DOHH2 (cell line): ENCODE measurements at regions not wholly inside any gene's neighbourhood (a gene's known extent, or its start where the extent isn't known, plus 50 kb on each side); places are given as distances from the start of the nearest gene placed in this dataset.
"Not testable (repeated sequence)": the region's sequence is repeated elsewhere in the genome, so short reads cannot be mapped to it uniquely, and the experiment has no call there.

Experiments
- H3F3A ChIP-seq: fragments of 200-600 bp; sonication (generic), shearing (Covaris generic); 2 replicates; pipeline ENCODE4 v1.6.0; 2016; ENCODE audit warnings: antibody characterized with exemption, mild to moderate bottlenecking; ENCODE audit not compliant: control insufficient read depth, insufficient read depth
- H3K27ac ChIP-seq: fragments of 200-600 bp; sonication (generic); 2 replicates; pipeline ENCODE4 v1.5.1; 2014; ENCODE audit warnings: low read depth, mild to moderate bottlenecking, low read length, moderate library complexity
- H3K27me3 ChIP-seq: fragments of 200-600 bp; sonication (generic); 2 replicates; pipeline ENCODE4 v1.6.1; 2014; ENCODE audit warnings: mild to moderate bottlenecking, low read length, mixed read lengths; ENCODE audit not compliant: control insufficient read depth
- H3K36me3 ChIP-seq: fragments of 200-600 bp; sonication (generic); 2 replicates; pipeline ENCODE4 v1.6.1; 2014; ENCODE audit warnings: mild to moderate bottlenecking, low read length, moderate library complexity, mixed read lengths; ENCODE audit not compliant: control insufficient read depth
- H3K4me1 ChIP-seq: fragments of 200-600 bp; sonication (generic); 2 replicates; pipeline ENCODE4 v1.6.1; 2014; ENCODE audit warnings: mild to moderate bottlenecking, low read length, mixed read lengths; ENCODE audit not compliant: control insufficient read depth
- H3K4me2 ChIP-seq: fragments of 200-600 bp; sonication (generic); 2 replicates; pipeline ENCODE4 v1.6.0; 2014; ENCODE audit warnings: mild to moderate bottlenecking, low read length, moderate library complexity
- H3K4me3 ChIP-seq: fragments of 200-600 bp; sonication (generic); 2 replicates; pipeline ENCODE4 v1.5.1; 2014; ENCODE audit warnings: mild to moderate bottlenecking, low read length, mixed read lengths
- H3K79me2 ChIP-seq: fragments of 200-600 bp; sonication (generic); 2 replicates; pipeline ENCODE4 v1.6.1; 2014; ENCODE audit warnings: mild to moderate bottlenecking, low read length, mixed read lengths; ENCODE audit not compliant: control insufficient read depth
- H3K9me2 ChIP-seq: fragments of 200-600 bp; sonication (generic); replicated peaks from 2 replicates; pipeline ENCODE4 v1.6.1; 2014; ENCODE audit warnings: mild to moderate bottlenecking, low read length, mixed read lengths; ENCODE audit not compliant: control insufficient read depth
- H3K9me3 ChIP-seq: fragments of 200-600 bp; sonication (generic); 2 replicates; pipeline ENCODE4 v1.6.1; 2014; ENCODE audit warnings: antibody characterized with exemption, low read length, mixed read lengths; ENCODE audit not compliant: control insufficient read depth, insufficient read depth
- H4K20me1 ChIP-seq: fragments of 200-600 bp; sonication (generic); 2 replicates; pipeline ENCODE4 v1.6.0; 2014; ENCODE audit warnings: low read depth, mild to moderate bottlenecking, antibody characterized with exemption, low read length, moderate library complexity; ENCODE audit not compliant: control insufficient read depth, insufficient read depth
- CTCF ChIP-seq: fragments of 200-600 bp; sonication (generic); IDR thresholded peaks from one replicate; pipeline ENCODE4 v1.5.1; 2014; ENCODE audit warnings: antibody characterized with exemption, mild to moderate bottlenecking, low read depth, low read length; ENCODE audit not compliant: poor library complexity, severe bottlenecking
- EZH2phosphoT487 ChIP-seq: fragments of 200-600 bp; sonication (generic); IDR thresholded peaks from 2 replicates; pipeline ENCODE4 v1.6.1; 2017; ENCODE audit warnings: borderline replicate concordance, mild to moderate bottlenecking, antibody characterized with exemption, low read length, moderate library complexity, mixed read lengths

GRCh38 chr12:94010307-94010706 is 138.1 kb upstream of the PLXNC1 start:
- H3K4me1 ChIP-seq, result no peaks in the 10 kb centered on the region
- H3F3A ChIP-seq, result no peaks in the 10 kb centered on the region
- no peak overlapping the region for H3K4me3 ChIP-seq
- H3K9me3 ChIP-seq, result no peaks in the 10 kb centered on the region
- no peaks in the 10 kb centered on the region for H3K79me2 ChIP-seq
- no peak overlapping the region for H3K4me2 ChIP-seq
- H3K27me3 ChIP-seq, result no peaks in the 10 kb centered on the region; the same call in 1 of the 2 replicates
- TF ChIP-seq CTCF, result no peak
- TF ChIP-seq EZH2phosphoT487, result no peak
- no peak overlapping the region for H3K27ac ChIP-seq
- no peaks in the 10 kb centered on the region for H3K9me2 ChIP-seq
- H3K36me3 ChIP-seq, result no peaks in the 10 kb centered on the region
- H4K20me1 ChIP-seq, result no peaks in the 10 kb centered on the region

- TF ChIP-seq EZH2phosphoT487 (no peak), CTCF (no peak)
- Histone ChIP-seq H3K4me2 (no peak overlapping the region), H4K20me1 (no peaks in the 10 kb centered on the region), H3K79me2 (no peaks in the 10 kb centered on the region), H3K9me2 (no peaks in the 10 kb centered on the region), H3F3A (no peaks in the 10 kb centered on the region), H3K4me1 (no peaks in the 10 kb centered on the region), H3K27ac (no peak overlapping the region), H3K27me3 (no peaks in the 10 kb centered on the region; the same call in 1 of the 2 replicates), H3K36me3 (no peaks in the 10 kb centered on the region), H3K9me3 (peaks cover 10% of the 10 kb centered on the region), H3K4me3 (no peak overlapping the region)
Observed at GRCh38 chr12:94012071-94012470, 136.3 kb upstream of the PLXNC1 start.

GRCh38 chr12:94012590-94012989 is 135.8 kb upstream of the PLXNC1 start:
- Histone ChIP-seq H3K4me1 (no peaks in the 10 kb centered on the region), H3K36me3 (no peaks in the 10 kb centered on the region), H3K27ac (no peak overlapping the region), H3K4me3 (no peak overlapping the region), H3K9me3 (peaks cover 15% of the 10 kb centered on the region), H3K27me3 (no peaks in the 10 kb centered on the region; the same call in 1 of the 2 replicates), H3F3A (no peaks in the 10 kb centered on the region), H4K20me1 (no peaks in the 10 kb centered on the region), H3K79me2 (no peaks in the 10 kb centered on the region), H3K9me2 (no peaks in the 10 kb centered on the region), H3K4me2 (no peak overlapping the region)
- TF ChIP-seq CTCF (no peak), EZH2phosphoT487 (no peak)

- peaks cover 24% of the 10 kb centered on the region for H3K9me3 ChIP-seq
- not testable (repeated sequence) for H4K20me1 ChIP-seq, H3K4me3 ChIP-seq
Observed at GRCh38 chr12:94017247-94017646, 131.1 kb upstream of the PLXNC1 start.

More at GRCh38 chr12:94017247-94017646, 131.1 kb upstream of the PLXNC1 start:
- H3K4me1 ChIP-seq, H3K9me2 ChIP-seq, H3K27me3 ChIP-seq, H3F3A ChIP-seq, H3K4me2 ChIP-seq, H3K27ac ChIP-seq, H3K36me3 ChIP-seq, H3K79me2 ChIP-seq: not testable (repeated sequence)
